AG09309 (cell line): ENCODE measurements at regions not wholly inside any gene's neighbourhood (a gene's known extent, or its start where the extent isn't known, plus 50 kb on each side); places are given as distances from the start of the nearest gene placed in this dataset.

Source experiments
- DNase-seq: peaks from one replicate; pipeline ENCODE4 v3.0.0-alpha.2; 2010; ENCODE audit warnings: low read depth
- H3K4me3 ChIP-seq: 2 replicates; pipeline ENCODE4 v1.5.1; 2011; ENCODE audit warnings: mild to moderate bottlenecking, low read depth, low read length, moderate library complexity; ENCODE audit not compliant: control insufficient read depth
- CTCF ChIP-seq: IDR thresholded peaks from 2 replicates; pipeline ENCODE4 v1.5.1; 2011; ENCODE audit warnings: mild to moderate bottlenecking, low read depth, low read length, inconsistent platforms; ENCODE audit not compliant: insufficient read depth, control insufficient read depth; ENCODE audit errors: missing control alignments

- DNase-seq: no peak
- no peak overlapping the region for H3K4me3 ChIP-seq
- TF ChIP-seq CTCF: no peak
Measured at GRCh38 chr17:70896843-70897242, 727.5 kb downstream of the KCNJ2 start.

- H3K4me3 ChIP-seq: no peak overlapping the region
- DNase-seq: no peak
- TF ChIP-seq CTCF: no peak
Measured at GRCh38 chr17:70897446-70897845, 728.1 kb downstream of the KCNJ2 start.

- no peak for TF ChIP-seq CTCF
- no peak overlapping the region for H3K4me3 ChIP-seq
- DNase-seq: no peak
Measured at GRCh38 chr17:70901870-70902269, 732.5 kb downstream of the KCNJ2 start.

GRCh38 chr17:70905796-70906195 lies 736.5 kb downstream of the KCNJ2 start:
- no peak for TF ChIP-seq CTCF
- peak; percentile 76 for DNase-seq
- H3K4me3 ChIP-seq: no peak overlapping the region

- no peak overlapping the region for H3K4me3 ChIP-seq
- no peak for DNase-seq
- TF ChIP-seq CTCF: no peak
Measured at GRCh38 chr17:70906808-70907207, 737.5 kb downstream of the KCNJ2 start.

- no peak overlapping the region for H3K4me3 ChIP-seq
- TF ChIP-seq CTCF: no peak
- DNase-seq: no peak
Measured at GRCh38 chr17:70912716-70913485, 743.6 kb downstream of the KCNJ2 start.
